Activated T-helper 2 cell treated with anti-CD3 and anti-CD28 coated beads, Interferon-gamma antibody, Interleukin-2, Interleukin-4, amounts not matched to agents 10 μg/mL and 5 μg/mL and 100 μg/mL, durations not matched to agents 14 hours and 24 hours and 36 hours (primary cell): ENCODE measurements at regions not wholly inside any gene's neighbourhood (a gene's known extent, or its start where the extent isn't known, plus 50 kb on each side); places are given as distances from the start of the nearest gene placed in this dataset.
A peak's percentile ranks its signal among the peaks of the same experiment; 100 is the strongest.

ENCODE experiments used
- DNase-seq: peaks from one replicate; pipeline ENCODE4 v3.0.0; 2021; ENCODE audit warnings: low spot score
- H3K27ac Mint-ChIP-seq: one replicate; pipeline ENCODE4 v1.8.0; 2021; ENCODE audit warnings: mixed read lengths
- H3K27me3 Mint-ChIP-seq: one replicate; pipeline ENCODE4 v1.8.0; 2021; ENCODE audit warnings: low read depth, mixed read lengths
- H3K36me3 Mint-ChIP-seq: one replicate; pipeline ENCODE4 v1.8.0; 2021; ENCODE audit warnings: low read depth, mixed read lengths
- H3K4me1 Mint-ChIP-seq: one replicate; pipeline ENCODE4 v1.8.0; 2021; ENCODE audit warnings: low read depth, mixed read lengths
- H3K4me3 Mint-ChIP-seq: one replicate; pipeline ENCODE4 v1.8.0; 2021; ENCODE audit warnings: low read depth, mild to moderate bottlenecking, moderate library complexity, mixed read lengths
- H3K9me3 Mint-ChIP-seq: one replicate; pipeline ENCODE4 v1.8.0; 2021; ENCODE audit warnings: mixed read lengths
- intact Hi-C: fragments of 100-400 bp; cut with micrococcal nuclease; formaldehyde crosslinking; loops from one replicate; pipeline ENCODE4 v1.15.1; 2023

DNA sequence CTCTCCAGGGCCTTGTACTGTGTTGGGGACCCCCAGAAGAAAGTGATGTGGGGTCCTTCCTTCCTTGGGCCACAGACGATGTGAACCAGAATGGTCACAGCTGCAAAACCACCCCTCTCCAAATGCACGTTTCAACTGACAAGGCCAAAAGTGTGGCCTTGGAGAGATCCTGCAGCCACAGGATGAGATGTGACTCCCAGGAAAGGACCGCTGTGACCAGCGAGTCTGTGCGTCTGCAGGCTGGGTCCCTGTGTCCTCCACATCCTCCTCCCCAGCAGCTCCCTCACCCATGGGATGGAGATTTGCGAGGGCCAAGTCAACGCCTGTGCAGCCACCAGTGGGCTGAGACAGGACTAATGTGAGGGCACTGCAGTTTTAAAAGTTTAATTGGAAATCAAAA is 247.0 kb downstream of the ERMARD start:
- H3K4me3 Mint-ChIP-seq: no peak overlapping the region
- DNase-seq: no peak
- H3K36me3 Mint-ChIP-seq: no peaks in the 10 kb centered on the region
- H3K9me3 Mint-ChIP-seq: peaks cover 14% of the 10 kb centered on the region
- H3K27me3 Mint-ChIP-seq: no peaks in the 10 kb centered on the region
- H3K27ac Mint-ChIP-seq: no peak overlapping the region
- no peaks in the 10 kb centered on the region for H3K4me1 Mint-ChIP-seq
- intact Hi-C loops: loop anchor here (10.0 kb wide), 1 partner anchor 86 kb away; no protein-coding TSS in a partner anchor

DNA sequence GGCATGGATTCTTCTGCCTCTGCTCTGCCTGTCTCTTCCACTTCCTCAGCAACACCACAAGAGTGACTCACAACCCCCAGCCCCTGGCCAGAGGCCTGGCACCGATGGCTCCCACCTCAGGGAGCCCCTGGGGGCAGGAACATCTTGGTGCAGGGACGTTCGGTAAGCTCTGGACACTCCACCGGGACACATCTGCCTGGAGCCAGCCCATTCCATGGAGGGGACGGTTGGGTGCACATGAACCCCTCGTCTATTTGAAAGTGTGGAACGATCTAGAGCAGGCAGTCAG is 246.5 kb downstream of the ERMARD start:
- H3K4me3 Mint-ChIP-seq: no peak overlapping the region
- no peak overlapping the region for H3K27ac Mint-ChIP-seq
- DNase-seq: no peak
- no peaks in the 10 kb centered on the region for H3K36me3 Mint-ChIP-seq
- H3K27me3 Mint-ChIP-seq: no peaks in the 10 kb centered on the region
- no peaks in the 10 kb centered on the region for H3K4me1 Mint-ChIP-seq
- intact Hi-C loops: loop anchor here (10.0 kb wide), 1 partner anchor 87 kb away; no protein-coding TSS in a partner anchor
- peaks cover 9% of the 10 kb centered on the region for H3K9me3 Mint-ChIP-seq

DNA sequence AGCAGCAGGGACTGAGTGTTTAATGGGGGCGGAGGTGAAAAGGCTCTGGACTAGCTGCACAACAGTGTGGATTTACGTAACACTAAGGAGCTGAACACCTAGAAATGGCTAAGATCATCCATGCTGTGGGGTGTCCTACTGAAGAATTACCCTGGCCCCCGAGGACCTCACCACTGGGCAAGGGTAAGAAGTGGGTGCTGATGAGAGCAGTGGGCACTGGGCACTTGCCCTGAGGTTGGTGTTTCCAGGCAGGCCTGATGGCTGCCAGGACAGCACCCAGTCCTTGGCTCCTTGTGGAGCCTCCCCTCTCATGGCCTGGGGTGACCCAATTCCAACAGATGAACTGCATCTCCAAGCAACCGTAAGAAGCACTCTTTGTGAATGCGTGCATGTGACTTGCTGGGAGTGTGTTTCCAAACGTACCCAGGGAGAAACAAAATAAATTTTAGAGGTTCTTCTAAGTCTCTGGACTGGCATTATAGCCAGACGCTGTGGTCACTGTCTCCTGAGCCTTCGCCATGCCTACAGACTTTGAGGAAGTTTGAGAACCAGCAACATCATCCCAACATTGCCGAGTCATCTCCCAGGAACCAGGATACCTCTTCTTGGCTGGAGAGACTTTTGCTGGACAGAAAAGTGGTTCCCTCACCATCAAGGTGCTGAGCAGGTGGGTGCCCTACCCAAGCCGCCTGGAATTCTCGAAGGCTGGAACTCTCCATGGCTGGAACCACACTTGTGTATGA is 245.9 kb downstream of the ERMARD start:
- peaks cover 1% of the 10 kb centered on the region for H3K4me1 Mint-ChIP-seq
- H3K27me3 Mint-ChIP-seq: no peaks in the 10 kb centered on the region
- intact Hi-C loops: loop anchor here (10.0 kb wide), 1 partner anchor 87 kb away; no protein-coding TSS in a partner anchor
- peaks cover 4% of the 10 kb centered on the region for H3K9me3 Mint-ChIP-seq
- no peak overlapping the region for H3K27ac Mint-ChIP-seq
- no peak for DNase-seq
- H3K36me3 Mint-ChIP-seq: no peaks in the 10 kb centered on the region
- no peak overlapping the region for H3K4me3 Mint-ChIP-seq

DNA sequence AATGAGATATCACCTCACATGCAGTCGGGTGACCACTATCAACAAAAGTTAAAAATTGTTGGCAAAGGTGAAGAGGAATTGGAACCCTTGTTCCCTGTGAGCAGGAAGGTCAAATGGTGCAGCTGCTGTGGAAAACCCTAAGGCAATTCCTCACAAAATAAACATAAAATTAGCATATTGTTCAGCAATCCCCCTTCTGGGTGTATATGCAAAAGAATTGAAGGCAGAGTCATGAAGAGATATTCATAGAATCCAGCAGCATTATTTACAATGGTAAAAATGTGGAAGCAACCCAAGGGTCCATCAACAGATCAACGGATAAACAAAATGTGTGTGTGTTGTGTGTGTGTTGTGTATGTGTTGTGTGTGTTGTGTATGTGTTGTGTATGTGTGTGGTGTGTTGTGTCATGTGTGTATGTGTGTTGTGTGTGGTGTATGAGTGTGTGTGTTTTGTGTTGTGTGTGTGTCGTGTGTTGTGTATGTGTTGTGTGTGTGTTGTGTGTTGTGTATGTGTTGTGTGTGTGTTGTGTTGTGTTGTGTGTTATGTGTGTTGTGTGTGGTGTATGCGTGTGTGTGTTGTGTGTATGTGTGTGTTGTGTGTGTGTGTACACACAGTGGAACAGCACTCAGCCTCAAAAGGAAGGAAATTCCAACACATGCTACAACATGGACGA is 245.1 kb downstream of the ERMARD start:
- Mint-ChIP-seq H3K4me3 (no peak overlapping the region), H3K9me3 (no peaks in the 10 kb centered on the region), H3K36me3 (no peaks in the 10 kb centered on the region), H3K27me3 (no peaks in the 10 kb centered on the region), H3K4me1 (peaks cover 7% of the 10 kb centered on the region), H3K27ac (no peak overlapping the region)
- intact Hi-C loops: loop anchor here (10.0 kb wide), 1 partner anchor 88 kb away; no protein-coding TSS in a partner anchor
- no peak for DNase-seq

DNA sequence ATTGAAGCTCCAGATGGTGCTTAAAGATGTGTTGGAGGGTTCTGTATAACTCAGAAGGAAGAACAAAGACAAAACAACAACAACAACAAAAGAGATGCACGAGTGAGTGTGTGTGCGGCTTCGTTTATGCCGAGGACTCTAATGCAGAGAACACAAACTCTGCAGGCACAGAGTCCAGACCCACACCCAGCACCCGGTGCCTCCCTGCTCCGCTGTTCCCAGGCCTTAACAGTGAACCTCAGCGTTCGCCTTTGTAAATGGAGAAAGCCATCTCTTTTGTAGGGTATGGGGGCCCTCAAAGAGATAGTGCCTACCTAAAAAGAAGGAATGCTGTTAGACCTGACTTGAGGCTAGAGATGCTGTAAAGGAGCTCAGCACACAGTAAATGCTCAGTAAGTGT is 243.3 kb downstream of the ERMARD start:
- Mint-ChIP-seq H3K36me3 (no peaks in the 10 kb centered on the region), H3K4me1 (peaks cover 15% of the 10 kb centered on the region), H3K4me3 (no peak overlapping the region), H3K27ac (no peak overlapping the region), H3K27me3 (no peaks in the 10 kb centered on the region), H3K9me3 (no peaks in the 10 kb centered on the region)
- intact Hi-C loops: loop anchor here (5.0 to 10.0 kb wide), 2 partner anchors 90 to 523 kb away; no protein-coding TSS in a partner anchor
- no peak for DNase-seq

DNA sequence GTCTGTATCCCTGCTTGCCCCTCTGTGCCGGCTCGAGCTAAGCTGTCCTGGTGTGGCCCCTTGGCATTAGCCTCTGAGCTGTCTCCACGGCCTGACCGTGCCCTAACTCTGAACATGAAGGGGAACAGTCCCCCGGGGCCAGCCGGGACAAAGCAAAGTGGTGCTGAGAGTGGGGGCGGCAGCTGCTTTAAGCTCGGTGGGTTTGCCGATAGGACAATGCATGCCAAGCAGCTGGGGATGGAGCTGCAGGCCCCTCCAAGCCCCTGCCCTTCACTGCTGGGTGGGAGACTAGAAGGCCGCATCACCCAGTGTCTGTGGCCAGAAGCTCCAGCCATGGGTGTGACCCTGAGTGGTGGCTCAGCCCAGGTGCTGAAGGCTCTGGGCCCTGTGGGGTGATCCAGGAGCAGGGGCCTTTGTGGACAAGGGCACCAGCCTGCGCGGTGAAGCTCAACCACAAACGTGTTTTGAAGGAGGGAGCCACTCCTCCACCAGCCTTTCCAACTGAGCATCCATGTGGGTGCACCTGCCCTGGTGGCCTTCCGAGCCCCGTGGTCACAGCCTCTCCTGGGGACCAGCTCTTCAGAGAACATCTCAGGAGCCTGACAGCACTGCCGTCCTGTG is 242.5 kb downstream of the ERMARD start:
- Mint-ChIP-seq H3K9me3 (no peaks in the 10 kb centered on the region), H3K4me3 (no peak overlapping the region), H3K27me3 (no peaks in the 10 kb centered on the region), H3K36me3 (no peaks in the 10 kb centered on the region), H3K27ac (no peak overlapping the region), H3K4me1 (peaks cover 19% of the 10 kb centered on the region)
- DNase-seq: no peak
- intact Hi-C loops: loop anchor here (5.0 to 10.0 kb wide), 2 partner anchors 91 to 523 kb away; no protein-coding TSS in a partner anchor

DNA sequence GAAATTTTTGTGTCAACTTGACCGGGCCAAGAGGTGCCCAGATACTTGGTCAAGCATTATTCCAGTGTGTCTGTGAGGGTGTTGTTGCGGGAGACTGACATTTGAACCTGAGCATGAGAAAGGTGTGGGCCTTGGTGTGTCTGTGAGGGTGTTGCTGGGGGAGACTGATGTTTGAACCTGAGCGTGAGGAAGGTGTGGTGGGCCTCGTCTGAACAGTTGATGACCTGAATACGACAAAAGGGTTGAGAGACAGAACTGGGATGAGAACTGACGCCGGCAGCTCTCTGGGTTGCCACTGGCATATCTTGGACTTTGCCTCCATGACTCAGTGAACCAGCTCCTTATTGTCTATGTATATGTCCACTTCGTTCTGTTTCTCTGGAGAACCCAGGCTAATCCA is 240.5 kb downstream of the ERMARD start:
- DNase-seq: no peak
- Mint-ChIP-seq H3K27ac (no peak overlapping the region), H3K4me3 (no peak overlapping the region), H3K4me1 (peaks cover 19% of the 10 kb centered on the region), H3K36me3 (no peaks in the 10 kb centered on the region), H3K9me3 (no peaks in the 10 kb centered on the region), H3K27me3 (no peaks in the 10 kb centered on the region)
- intact Hi-C loops: loop anchor here (5.0 to 10.0 kb wide), 2 partner anchors 93 to 525 kb away; no protein-coding TSS in a partner anchor

DNA sequence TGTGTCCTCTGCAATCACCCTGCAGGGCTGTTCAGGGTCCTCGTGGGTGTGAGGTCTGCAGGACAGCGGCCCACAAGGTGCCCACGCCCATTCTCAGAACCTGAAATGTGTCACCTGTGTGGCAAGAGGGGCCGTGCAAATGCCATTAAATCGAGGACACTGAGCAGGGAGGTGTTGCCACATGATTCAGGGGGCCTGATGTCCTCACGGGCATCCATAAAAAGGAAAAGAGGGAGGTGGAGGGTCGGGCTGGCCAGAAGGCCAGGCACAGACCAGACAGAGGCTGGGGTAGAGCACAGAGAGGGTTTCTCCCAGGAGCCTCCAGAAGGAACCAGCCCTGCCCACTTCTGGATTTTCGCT is 239.6 kb downstream of the ERMARD start:
- Mint-ChIP-seq H3K27ac (no peak overlapping the region), H3K27me3 (no peaks in the 10 kb centered on the region), H3K4me3 (no peak overlapping the region), H3K36me3 (no peaks in the 10 kb centered on the region), H3K4me1 (peaks cover 19% of the 10 kb centered on the region), H3K9me3 (no peaks in the 10 kb centered on the region)
- DNase-seq: no peak
- intact Hi-C loops: loop anchor here (5.0 to 10.0 kb wide), 2 partner anchors 94 to 526 kb away; no protein-coding TSS in a partner anchor

DNA sequence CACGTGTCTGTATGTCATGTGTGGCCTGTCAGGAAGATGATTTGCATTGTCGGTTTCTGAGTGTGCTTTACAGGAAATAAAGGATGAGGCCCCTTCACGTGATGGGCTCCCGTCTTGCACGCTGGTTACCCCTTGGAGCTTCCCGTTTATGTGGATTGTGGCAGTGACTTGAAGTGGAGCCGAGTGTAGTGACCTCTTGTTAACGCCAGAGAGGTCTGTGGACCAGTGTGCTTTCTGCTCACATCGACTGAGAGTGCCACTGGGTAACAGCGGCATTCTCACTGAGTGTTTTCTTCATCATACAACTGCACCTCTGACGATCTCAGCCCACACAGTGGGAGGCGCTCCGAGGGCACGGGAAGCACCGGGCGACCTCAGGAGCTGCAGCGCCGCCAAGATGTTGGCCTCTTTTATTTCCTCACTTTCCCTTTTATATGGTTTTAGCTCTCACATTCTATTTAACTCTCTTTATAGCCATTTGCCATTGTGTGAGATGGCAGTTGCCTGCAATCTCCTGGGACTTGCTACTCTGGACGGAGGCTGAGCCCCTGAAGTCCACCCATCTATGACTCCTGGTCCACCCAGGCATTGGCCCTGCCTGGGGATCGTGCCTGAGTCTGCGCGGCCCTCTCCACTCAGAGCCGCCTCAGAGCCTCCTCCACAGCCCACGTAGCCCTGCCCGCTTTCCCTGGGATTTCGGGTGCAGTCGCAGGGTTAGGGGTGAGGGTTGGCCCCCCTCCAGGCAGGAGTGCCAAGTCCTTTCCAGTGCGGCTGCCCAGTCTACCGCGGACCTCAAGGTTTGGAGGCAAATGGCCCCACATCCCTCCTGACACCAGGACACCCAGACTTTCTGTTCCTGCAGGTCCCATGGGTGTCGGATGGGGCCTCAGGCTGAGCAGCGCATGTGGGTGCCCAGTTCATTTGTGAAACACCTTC is 238.9 kb downstream of the ERMARD start:
- peak; percentile 18 for DNase-seq
- H3K4me3 Mint-ChIP-seq: peak overlapping the region; percentile 35
- no peaks in the 10 kb centered on the region for H3K9me3 Mint-ChIP-seq
- peak overlapping the region; percentile 34 for H3K27ac Mint-ChIP-seq
- no peaks in the 10 kb centered on the region for H3K27me3 Mint-ChIP-seq
- no peaks in the 10 kb centered on the region for H3K36me3 Mint-ChIP-seq
- peaks cover 19% of the 10 kb centered on the region for H3K4me1 Mint-ChIP-seq
- intact Hi-C loops: loop anchor here (5.0 to 10.0 kb wide), 2 partner anchors 94 to 527 kb away; no protein-coding TSS in a partner anchor

DNA sequence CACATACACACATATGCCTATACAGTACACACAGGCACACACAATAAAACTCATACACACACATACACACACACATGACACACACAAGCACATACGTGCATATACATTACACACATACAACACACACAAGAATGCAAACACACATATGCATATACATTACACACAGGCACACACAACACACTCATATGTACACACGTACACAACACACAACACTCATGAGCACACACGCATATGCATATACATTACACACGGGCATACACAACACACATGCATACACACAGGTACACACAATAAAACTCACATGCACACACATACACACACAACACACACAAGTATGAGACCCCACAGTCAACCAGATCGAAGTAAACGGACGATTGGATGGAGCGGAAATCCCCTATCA is 238.2 kb downstream of the ERMARD start:
- Mint-ChIP-seq H3K9me3 (no peaks in the 10 kb centered on the region), H3K4me3 (no peak overlapping the region), H3K27me3 (no peaks in the 10 kb centered on the region), H3K27ac (no peak overlapping the region), H3K4me1 (peaks cover 19% of the 10 kb centered on the region), H3K36me3 (no peaks in the 10 kb centered on the region)
- DNase-seq: no peak
- intact Hi-C loops: no loop called here

DNA sequence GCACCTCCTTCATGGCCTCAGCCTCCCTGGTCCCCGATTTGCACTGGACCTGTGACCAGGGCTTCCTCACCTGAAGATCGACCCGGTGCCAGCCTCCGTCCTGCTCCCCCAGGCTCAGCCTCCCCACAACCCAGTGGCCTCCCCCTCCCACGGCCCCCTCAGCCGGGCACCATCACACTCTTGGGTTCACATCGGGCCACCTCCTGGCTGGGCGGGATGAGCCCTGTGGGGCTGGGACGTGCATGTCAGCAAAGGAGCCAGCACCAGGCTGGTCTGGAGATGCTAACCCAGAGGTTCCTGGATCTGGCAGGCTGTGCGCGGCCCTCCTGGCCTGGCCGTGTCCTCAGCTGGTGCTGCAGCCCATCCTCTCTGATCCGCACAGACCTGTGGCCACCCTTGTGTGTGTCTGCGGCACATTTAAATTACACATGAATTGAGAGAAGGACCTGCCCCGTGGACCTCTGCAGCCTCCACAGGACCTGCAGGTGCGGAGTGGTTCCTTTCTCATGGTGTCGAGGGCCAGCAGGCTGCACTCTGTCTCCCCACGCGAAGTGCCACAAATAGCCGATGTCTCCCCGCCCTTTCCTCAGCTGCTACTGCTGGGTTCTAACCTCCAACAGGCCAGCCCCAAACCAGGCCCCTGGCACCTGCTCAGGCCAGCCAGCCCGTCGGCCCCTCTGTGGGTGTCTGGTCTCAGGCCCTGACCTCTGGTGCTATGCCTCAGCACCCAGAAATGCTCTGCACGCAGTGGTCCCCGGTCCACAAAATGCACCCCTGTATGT is 237.5 kb downstream of the ERMARD start:
- no peaks in the 10 kb centered on the region for H3K9me3 Mint-ChIP-seq
- no peak overlapping the region for H3K4me3 Mint-ChIP-seq
- no peak for DNase-seq
- intact Hi-C loops: no loop called here
- no peak overlapping the region for H3K27ac Mint-ChIP-seq
- H3K27me3 Mint-ChIP-seq: no peaks in the 10 kb centered on the region
- H3K4me1 Mint-ChIP-seq: peaks cover 19% of the 10 kb centered on the region
- H3K36me3 Mint-ChIP-seq: no peaks in the 10 kb centered on the region
